HK-2 (cell line): ENCODE measurements at regions not wholly inside any gene's neighbourhood (a gene's known extent, or its start where the extent isn't known, plus 50 kb on each side); places are given as distances from the start of the nearest gene placed in this dataset.

Source experiments
- DNase-seq: peaks from one replicate; pipeline ENCODE4 v3.0.0-alpha.2; 2018; ENCODE audit not compliant: unreplicated experiment

- no peak for DNase-seq
Measured at GRCh38 chr18:29556070-29556469, 1379.1 kb upstream of the CDH2 start.

- no peak for DNase-seq
Measured at GRCh38 chr18:29549759-29550158, 1372.8 kb upstream of the CDH2 start.

- no peak for DNase-seq
Measured at GRCh38 chr18:29547626-29548025, 1370.7 kb upstream of the CDH2 start.

DNA sequence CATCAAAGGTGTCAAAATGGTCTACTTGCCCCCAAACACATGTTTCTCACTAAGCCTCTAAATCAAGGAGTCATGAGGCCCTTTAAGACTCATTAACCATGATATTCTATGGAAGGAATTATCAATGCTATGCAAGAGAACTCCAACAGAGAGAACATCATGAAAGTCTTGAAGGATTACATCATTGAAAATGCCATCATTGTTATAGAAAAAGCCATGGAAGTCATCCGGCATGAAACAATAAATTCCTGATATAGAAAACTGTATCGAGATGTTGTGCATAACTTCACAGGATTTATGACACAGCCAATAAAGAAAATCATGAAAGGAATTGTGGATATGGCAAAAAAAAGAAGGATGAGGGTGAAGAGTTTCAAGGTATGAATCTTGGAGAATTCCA lies 1363.6 kb upstream of the CDH2 start:
- no peak for DNase-seq

- no peak for DNase-seq
Measured at GRCh38 chr18:29531746-29532145, 1354.8 kb upstream of the CDH2 start.

- DNase-seq = no peak
Measured at GRCh38 chr18:29523371-29523770, 1346.4 kb upstream of the CDH2 start.

- DNase-seq = no peak
Measured at GRCh38 chr18:29512761-29513160, 1335.8 kb upstream of the CDH2 start.

DNA sequence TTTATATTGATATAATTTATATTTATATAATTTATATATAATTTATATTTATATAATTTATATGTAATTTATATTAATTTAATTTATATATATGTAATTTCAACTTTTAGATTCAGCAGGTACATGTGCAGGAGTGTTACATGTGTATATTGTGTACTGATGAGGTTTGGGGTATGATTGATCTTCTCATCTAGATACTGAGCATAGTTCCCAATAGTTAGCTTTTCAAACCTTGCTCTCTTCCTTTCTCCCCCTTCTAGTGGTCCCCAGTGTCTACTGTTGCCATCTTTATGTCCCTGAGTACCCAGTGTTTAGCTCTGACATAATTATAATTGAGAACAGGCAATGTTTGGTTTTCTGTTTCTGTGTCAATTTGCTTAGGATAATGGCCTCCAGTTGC lies 1335.3 kb upstream of the CDH2 start:
- DNase-seq = no peak

GRCh38 chr18:29501952-29502351 lies 1325.0 kb upstream of the CDH2 start:
- no peak for DNase-seq

- no peak for DNase-seq
Measured at GRCh38 chr18:29496152-29496680, 1319.3 kb upstream of the CDH2 start.

DNA sequence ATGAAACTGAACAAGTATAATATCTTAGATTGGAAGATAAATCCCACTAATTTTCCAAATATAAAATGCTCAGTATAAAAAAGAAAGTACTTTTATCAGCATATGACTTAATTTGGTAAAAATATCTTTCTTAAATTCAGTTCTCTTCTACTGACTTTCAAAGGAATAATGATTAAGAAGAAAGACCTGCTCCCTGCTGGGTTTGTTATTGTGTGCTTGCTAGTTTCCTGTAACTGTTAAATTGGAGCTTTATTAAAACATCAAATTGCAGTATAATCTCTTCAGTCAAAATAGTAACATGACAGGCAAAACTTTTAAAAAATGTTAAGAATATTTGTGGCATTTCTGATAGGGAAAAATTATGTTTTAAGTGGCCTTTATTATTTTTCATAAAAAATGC lies 1317.4 kb upstream of the CDH2 start:
- DNase-seq = no peak

DNA sequence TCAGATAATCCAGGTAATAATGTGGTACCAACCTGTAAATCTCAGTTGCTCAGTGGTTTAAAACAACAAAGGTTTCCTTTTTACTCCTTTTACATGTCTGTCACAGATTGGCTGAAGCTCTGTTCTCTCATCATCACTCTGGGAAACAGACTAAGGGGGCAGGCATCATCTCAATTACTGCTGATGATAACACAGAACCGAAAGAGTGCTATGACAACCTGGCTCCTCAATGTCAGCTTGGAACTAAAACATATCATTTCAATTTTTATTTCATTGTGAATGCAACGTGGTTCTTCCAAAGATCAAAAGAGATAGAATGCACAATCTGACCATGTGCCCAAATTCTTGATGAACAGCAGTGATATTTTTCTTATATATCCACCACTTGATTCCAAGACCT lies 1315.0 kb upstream of the CDH2 start:
- no peak for DNase-seq

- DNase-seq = no peak
Measured at GRCh38 chr18:29488617-29489016, 1311.7 kb upstream of the CDH2 start.

GRCh38 chr18:29465526-29465925 lies 1288.6 kb upstream of the CDH2 start:
- DNase-seq = no peak

- no peak for DNase-seq
Measured at GRCh38 chr18:29459972-29460371, 1283.0 kb upstream of the CDH2 start.

DNA sequence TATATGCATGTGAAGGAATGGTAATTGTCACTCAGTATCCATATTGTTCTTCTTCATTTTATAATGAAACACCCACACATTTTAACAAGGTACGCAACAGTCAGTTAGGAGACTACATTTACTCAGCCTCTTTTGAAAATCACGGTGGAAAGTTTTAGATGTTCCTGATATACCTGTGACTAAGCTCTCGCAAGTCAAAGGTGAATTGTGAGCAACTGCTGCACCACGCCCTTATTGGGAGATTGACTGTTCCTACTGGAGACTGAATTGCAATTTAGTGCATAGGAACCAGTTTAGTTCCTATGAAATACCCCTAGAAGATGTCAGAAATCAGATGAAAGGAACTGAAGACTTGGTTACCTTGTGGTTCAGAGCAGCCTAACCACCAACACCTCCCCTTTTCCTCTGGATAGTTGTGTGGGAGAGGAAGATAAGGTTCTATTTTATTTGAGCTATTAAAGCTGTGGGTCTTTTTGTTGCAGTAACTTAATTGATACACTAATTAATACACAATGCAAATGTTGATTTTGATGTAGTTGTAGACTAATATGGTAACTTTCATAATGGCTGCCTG lies 1280.5 kb upstream of the CDH2 start:
- DNase-seq = no peak

- no peak for DNase-seq
Measured at GRCh38 chr18:29449424-29449823, 1272.5 kb upstream of the CDH2 start.

- no peak for DNase-seq
Measured at GRCh38 chr18:29439398-29439797, 1262.5 kb upstream of the CDH2 start.

DNA sequence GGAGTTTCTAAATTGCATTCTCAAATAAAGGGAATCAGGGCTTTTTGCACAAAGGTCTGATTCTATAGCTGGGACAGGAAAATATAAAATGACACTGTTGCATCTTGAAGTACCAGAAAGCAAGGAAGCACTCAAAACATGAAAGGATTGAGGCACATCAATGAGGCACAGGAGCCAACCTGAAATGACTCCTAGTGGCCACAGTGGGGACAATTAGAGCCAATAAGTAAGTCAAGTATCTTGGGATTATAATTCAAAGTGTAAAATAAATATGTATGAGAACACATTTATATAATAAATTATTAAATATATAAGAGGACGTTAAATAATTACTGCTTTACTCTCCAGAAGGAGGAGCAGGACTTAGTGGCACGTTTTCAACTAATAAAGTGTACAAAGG lies 1259.5 kb upstream of the CDH2 start:
- no peak for DNase-seq

GRCh38 chr18:29434650-29435049 lies 1257.7 kb upstream of the CDH2 start:
- DNase-seq = no peak

- no peak for DNase-seq
Measured at GRCh38 chr18:29430416-29430815, 1253.5 kb upstream of the CDH2 start.

DNA sequence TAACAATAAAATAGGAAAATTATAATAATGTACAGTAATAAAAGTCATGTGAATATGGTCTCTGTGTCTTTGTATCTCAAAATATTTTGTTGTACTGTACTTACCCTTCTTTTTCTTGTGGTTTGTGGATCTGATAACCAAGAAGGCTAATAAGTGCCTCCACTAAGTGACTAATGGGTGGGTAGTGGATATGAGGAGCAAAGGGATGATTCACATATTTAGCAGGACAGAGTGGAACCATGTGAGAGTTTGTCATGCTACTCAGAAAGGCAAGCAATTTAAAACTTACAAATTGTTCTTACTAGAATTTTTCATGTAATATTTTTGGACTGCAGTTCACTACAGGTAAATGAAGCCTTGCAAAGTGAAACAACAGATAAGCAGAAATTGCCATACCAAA lies 1241.2 kb upstream of the CDH2 start:
- DNase-seq = no peak

DNA sequence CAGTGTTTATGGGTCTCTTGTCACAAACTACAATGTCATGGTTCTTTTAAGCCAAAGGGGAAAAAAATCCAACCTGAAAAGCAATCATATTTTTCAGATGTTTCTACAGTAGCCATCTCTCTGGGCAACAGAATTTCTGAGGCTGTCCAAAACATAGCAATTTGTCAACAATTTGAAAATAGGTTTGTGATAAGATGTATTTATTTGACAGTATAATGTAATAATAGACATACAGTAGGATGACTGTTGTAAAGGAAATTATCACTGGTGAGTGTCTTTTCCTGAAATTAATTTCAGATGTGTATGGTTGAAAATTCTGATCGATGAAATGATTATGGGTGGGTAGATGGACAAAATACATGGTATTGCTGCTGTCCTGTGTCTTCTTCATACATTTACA lies 1230.1 kb upstream of the CDH2 start:
- no peak for DNase-seq

DNA sequence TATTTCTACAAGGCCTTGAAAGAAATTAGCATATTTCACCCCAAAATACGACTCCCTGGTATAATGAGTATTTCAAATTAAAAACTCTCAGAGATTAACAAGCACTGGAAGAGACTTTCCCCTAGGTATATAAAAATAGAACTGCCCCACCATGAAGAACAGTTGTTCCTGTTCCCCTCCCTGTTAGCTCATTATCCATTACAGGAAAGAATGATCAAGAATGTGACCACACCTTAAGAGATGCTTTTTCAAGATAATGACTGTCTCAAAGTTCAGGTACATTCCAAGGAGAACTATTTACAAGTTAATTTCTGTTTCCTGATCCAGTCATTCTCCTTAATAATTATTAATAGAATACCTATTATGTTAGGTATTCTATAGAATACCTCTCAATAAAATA lies 1220.6 kb upstream of the CDH2 start:
- DNase-seq = no peak
